A549 (cell line): ENCODE measurements at regions not wholly inside any gene's neighbourhood (a gene's known extent, or its start where the extent isn't known, plus 50 kb on each side); places are given as distances from the start of the nearest gene placed in this dataset.
"Not testable (repeated sequence)": the region's sequence is repeated elsewhere in the genome, so short reads cannot be mapped to it uniquely, and the experiment has no call there.

Experiments
- ATAC-seq, 2 experiments: fragments of 200-7000 bp in 1 of 2; fragments of >200 bp in 1 of 2; cut with Nextera tagmentation in 1 of 2; cut with Tn5 transposase in 1 of 2; 3 replicates each; pipeline versions ENCODE4 v1.8.0 to v1.9.1; 2018 to 2020; ENCODE audit warnings: mild to moderate bottlenecking in 1 of 2, moderate library complexity in 1 of 2
- CTCF ChIA-PET: fragments of 300-600 bp; sonication (Branson Sonifier 250); formaldehyde crosslinking; extraction: SDS; loops from one replicate; lab custom pipeline; 2021; ENCODE audit warnings: antibody characterized with exemption, inconsistent platforms; lab: Yijun Ruan, JAX
- POLR2A ChIA-PET: fragments of 350-600 bp; formaldehyde crosslinking; extraction: SDS; loops from one replicate; lab custom pipeline; 2021; ENCODE audit warnings: antibody characterized with exemption, inconsistent platforms; lab: Yijun Ruan, JAX
- DNase-seq, 2 experiments: peaks; one replicate each; pipeline versions ENCODE4 v3.0.0 to v3.0.0-alpha.2; 2011 to 2016; ENCODE audit warnings: low read depth in 1 of 2, low spot score in 1 of 2
- FAIRE-seq: peaks from 2 replicates; lab custom pipeline; 2011; peaks lifted over from hg19 to GRCh38; lab: Jason Lieb, UNC
- H3K27ac ChIP-seq, 2 experiments: fragments of >200 bp; sonication (Bioruptor Twin); formaldehyde crosslinking; 3 replicates each; pipeline ENCODE4 v1.5.1; 2016 to 2017
- H3K4me1 ChIP-seq: fragments of >200 bp; sonication (Bioruptor Twin); formaldehyde crosslinking; 3 replicates; pipeline ENCODE4 v1.6.1; 2016
- H3K4me2 ChIP-seq: fragments of >200 bp; sonication (Bioruptor Twin); formaldehyde crosslinking; 3 replicates; pipeline ENCODE4 v1.6.1; 2016
- H3K4me3 ChIP-seq: fragments of >200 bp; sonication (Bioruptor Twin); formaldehyde crosslinking; 3 replicates; pipeline ENCODE4 v1.5.1; 2016
- H3K9me3 ChIP-seq: fragments of >200 bp; sonication (Bioruptor Twin); formaldehyde crosslinking; 3 replicates; pipeline ENCODE4 v1.6.1; 2016
- CEBPB ChIP-seq, 2 experiments: fragments of >200 bp in 1 of 2; sonication (Bioruptor Twin) in 1 of 2; formaldehyde crosslinking in 1 of 2; IDR thresholded peaks; 2 replicates each; pipeline ENCODE4 v1.6.1; 2012 to 2016
- EP300 ChIP-seq, 2 experiments: fragments of >200 bp; sonication (Bioruptor Twin); formaldehyde crosslinking; IDR thresholded peaks; 2 replicates in 1 of 2; 3 replicates in 1 of 2; pipeline ENCODE4 v1.6.1; 2016 to 2017
- ESRRA ChIP-seq: fragments of 150-350 bp; IDR thresholded peaks from 2 replicates; pipeline ENCODE4 v1.6.1; 2014; ENCODE audit warnings: mild to moderate bottlenecking, low read length, borderline replicate concordance
- FOSL2 ChIP-seq, 2 experiments: fragments of 450-650 bp in 1 of 2; fragments of >200 bp in 1 of 2; sonication (Bioruptor Twin) in 1 of 2; formaldehyde crosslinking; IDR thresholded peaks; 2 replicates each; pipeline versions ENCODE4 v1.5.0 to v1.6.1; 2016 to 2020; ENCODE audit warnings: mild to moderate bottlenecking in 1 of 2, moderate library complexity in 1 of 2
- FOXS1 ChIP-seq: fragments of 250-450 bp; sonication (Bioruptor Pico); IDR thresholded peaks from 2 replicates; pipeline ENCODE4 v1.5.0; 2020; ENCODE audit warnings: mild to moderate bottlenecking, moderate library complexity
- KDM1A ChIP-seq: fragments of 200-600 bp; sonication (generic); IDR thresholded peaks from 2 replicates; pipeline ENCODE4 v1.6.1; 2016; ENCODE audit warnings: low read depth, mild to moderate bottlenecking
- KDM5A ChIP-seq: fragments of 200-600 bp; sonication (generic); IDR thresholded peaks from 2 replicates; pipeline ENCODE4 v1.6.1; 2016; ENCODE audit warnings: antibody characterized with exemption, mild to moderate bottlenecking
- NR3C1 ChIP-seq: fragments of >200 bp; sonication (Bioruptor Twin); formaldehyde crosslinking; IDR thresholded peaks from 3 replicates; pipeline ENCODE4 v1.6.1; 2017
- PHF8 ChIP-seq: fragments of 200-600 bp; sonication (generic); IDR thresholded peaks from 2 replicates; pipeline ENCODE4 v1.6.1; 2016; ENCODE audit warnings: low read depth, mild to moderate bottlenecking, antibody characterized with exemption, moderate library complexity, borderline replicate concordance
- RARB ChIP-seq: fragments of 250-450 bp; sonication (Bioruptor Pico); IDR thresholded peaks from 2 replicates; pipeline ENCODE4 v1.8.0; 2021; ENCODE audit warnings: mild to moderate bottlenecking, moderate library complexity
- RCOR1 ChIP-seq: fragments of 150-350 bp; IDR thresholded peaks from 2 replicates; pipeline ENCODE4 v1.6.1; 2014; ENCODE audit warnings: antibody characterized with exemption, low read length, low read depth
- RNF2 ChIP-seq: fragments of 200-600 bp; sonication (generic); IDR thresholded peaks from 2 replicates; pipeline ENCODE4 v1.6.1; 2016; ENCODE audit warnings: low read depth, mild to moderate bottlenecking, antibody characterized with exemption, moderate library complexity, borderline replicate concordance
- TFCP2L1 ChIP-seq: fragments of 250-450 bp; sonication (Bioruptor Pico); IDR thresholded peaks from 2 replicates; pipeline ENCODE4 v1.5.0; 2021; ENCODE audit warnings: mild to moderate bottlenecking
- WGBS: methylation state at CpG from one replicate; pipeline ENCODE4 v1.1.6; 2017; ENCODE audit errors: missing lambda C conversion rate; 5-methylcytosine and 5-hydroxymethylcytosine counted together
- TF ChIP-seq, protein P1 (sequence below): IDR thresholded peaks from 2 replicates; pipeline ENCODE4 v1.6.1; 2012; ENCODE audit warnings: low read depth, borderline replicate concordance
- TF ChIP-seq, protein P2 (sequence below): fragments of 450-650 bp; IDR thresholded peaks from 2 replicates; pipeline ENCODE4 v1.6.1; 2014; ENCODE audit warnings: antibody characterized with exemption
- TF ChIP-seq, protein P3 (sequence below): IDR thresholded peaks from 2 replicates; pipeline ENCODE4 v1.6.1; 2012
- TF ChIP-seq, protein P4 (sequence below): fragments of 150-350 bp; IDR thresholded peaks from 2 replicates; pipeline ENCODE4 v1.6.1; 2014; ENCODE audit warnings: low read depth, mild to moderate bottlenecking, low read length

- TF ChIP-seq, protein P1, sequence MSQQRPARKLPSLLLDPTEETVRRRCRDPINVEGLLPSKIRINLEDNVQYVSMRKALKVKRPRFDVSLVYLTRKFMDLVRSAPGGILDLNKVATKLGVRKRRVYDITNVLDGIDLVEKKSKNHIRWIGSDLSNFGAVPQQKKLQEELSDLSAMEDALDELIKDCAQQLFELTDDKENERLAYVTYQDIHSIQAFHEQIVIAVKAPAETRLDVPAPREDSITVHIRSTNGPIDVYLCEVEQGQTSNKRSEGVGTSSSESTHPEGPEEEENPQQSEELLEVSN: no peak
- TF ChIP-seq KDM1A (no peak), RARB (no peak), RNF2 (no peak), KDM5A (no peak), TFCP2L1 (CRISPR knock-in tag) (no peak)
These were observed 367.6 kb upstream of the AGA start (continued) for GRCh38 chr4:177809791-177810190.

GRCh38 chr4:177810220-177810619 lies 368.0 kb upstream of the AGA start:
- WGBS: 53% methylated on average over 4 of the region's 4 CpGs
- POLR2A ChIA-PET: no interaction called here
- H3K9me3 ChIP-seq: no peaks in the 10 kb centered on the region
- H3K4me2 ChIP-seq: no peak overlapping the region
- FAIRE-seq: no peak
- no peak for TF ChIP-seq EP300 (IDR thresholded peaks at IDR 0.05)
- no peak for TF ChIP-seq PHF8
- no peak for TF ChIP-seq FOXS1 (CRISPR knock-in tag)
- TF ChIP-seq, protein P2, sequence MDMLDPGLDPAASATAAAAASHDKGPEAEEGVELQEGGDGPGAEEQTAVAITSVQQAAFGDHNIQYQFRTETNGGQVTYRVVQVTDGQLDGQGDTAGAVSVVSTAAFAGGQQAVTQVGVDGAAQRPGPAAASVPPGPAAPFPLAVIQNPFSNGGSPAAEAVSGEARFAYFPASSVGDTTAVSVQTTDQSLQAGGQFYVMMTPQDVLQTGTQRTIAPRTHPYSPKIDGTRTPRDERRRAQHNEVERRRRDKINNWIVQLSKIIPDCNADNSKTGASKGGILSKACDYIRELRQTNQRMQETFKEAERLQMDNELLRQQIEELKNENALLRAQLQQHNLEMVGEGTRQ: no peak
- TF ChIP-seq NR3C1: no peak
- no peak for TF ChIP-seq RCOR1
- no peak for TF ChIP-seq KDM5A
- TF ChIP-seq, protein P3, sequence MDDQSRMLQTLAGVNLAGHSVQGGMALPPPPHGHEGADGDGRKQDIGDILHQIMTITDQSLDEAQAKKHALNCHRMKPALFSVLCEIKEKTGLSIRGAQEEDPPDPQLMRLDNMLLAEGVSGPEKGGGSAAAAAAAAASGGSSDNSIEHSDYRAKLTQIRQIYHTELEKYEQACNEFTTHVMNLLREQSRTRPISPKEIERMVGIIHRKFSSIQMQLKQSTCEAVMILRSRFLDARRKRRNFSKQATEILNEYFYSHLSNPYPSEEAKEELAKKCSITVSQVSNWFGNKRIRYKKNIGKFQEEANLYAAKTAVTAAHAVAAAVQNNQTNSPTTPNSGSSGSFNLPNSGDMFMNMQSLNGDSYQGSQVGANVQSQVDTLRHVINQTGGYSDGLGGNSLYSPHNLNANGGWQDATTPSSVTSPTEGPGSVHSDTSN: no peak
- TF ChIP-seq CEBPB (IDR thresholded peaks at IDR 0.05): no peak
- TF ChIP-seq FOSL2 (IDR thresholded peaks at IDR 0.05): no peak
- TF ChIP-seq FOSL2 (CRISPR knock-in tag; IDR thresholded peaks at IDR 0.05): no peak
- no peak for TF ChIP-seq ESRRA
- TF ChIP-seq KDM1A: no peak
- ATAC-seq: no peak
- no peak overlapping the region for H3K4me3 ChIP-seq
- no peaks in the 10 kb centered on the region for H3K4me1 ChIP-seq
- CTCF ChIA-PET: no interaction called here
- no peak for DNase-seq
- H3K27ac ChIP-seq: no peak overlapping the region

DNA sequence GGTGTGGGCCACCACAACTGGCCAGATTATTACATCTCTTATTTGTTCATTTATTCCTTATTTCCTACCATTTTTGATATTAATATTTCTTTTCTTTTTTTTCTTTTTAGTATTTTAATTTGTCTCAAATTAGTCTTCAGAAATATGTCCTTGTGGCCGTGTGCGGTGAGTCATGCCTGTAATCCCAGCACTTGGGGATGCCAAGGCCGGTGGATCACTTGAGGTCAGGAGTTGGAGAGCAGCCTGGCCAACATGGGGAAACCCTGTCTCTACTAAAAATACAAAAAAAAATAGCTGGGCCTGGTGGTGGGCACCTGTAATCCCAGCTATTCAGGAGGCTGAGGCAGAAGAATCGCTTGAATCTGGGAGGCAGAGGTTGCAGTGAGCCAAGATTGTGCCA lies 376.2 kb upstream of the AGA start:
- ATAC-seq, DNase-seq, H3K27ac ChIP-seq, H3K9me3 ChIP-seq, POLR2A ChIA-PET, H3K4me3 ChIP-seq, H3K4me1 ChIP-seq, H3K4me2 ChIP-seq, FAIRE-seq, CTCF ChIA-PET: not testable (repeated sequence)
- WGBS: 60% methylated on average over 4 of the region's 4 CpGs

- CTCF ChIA-PET: no interaction called here
- TF ChIP-seq, protein P4, sequence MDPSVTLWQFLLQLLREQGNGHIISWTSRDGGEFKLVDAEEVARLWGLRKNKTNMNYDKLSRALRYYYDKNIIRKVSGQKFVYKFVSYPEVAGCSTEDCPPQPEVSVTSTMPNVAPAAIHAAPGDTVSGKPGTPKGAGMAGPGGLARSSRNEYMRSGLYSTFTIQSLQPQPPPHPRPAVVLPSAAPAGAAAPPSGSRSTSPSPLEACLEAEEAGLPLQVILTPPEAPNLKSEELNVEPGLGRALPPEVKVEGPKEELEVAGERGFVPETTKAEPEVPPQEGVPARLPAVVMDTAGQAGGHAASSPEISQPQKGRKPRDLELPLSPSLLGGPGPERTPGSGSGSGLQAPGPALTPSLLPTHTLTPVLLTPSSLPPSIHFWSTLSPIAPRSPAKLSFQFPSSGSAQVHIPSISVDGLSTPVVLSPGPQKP: no peak
- TF ChIP-seq, protein P3: no peak
- FAIRE-seq: no peak
- H3K9me3 ChIP-seq: no peaks in the 10 kb centered on the region
- H3K4me2 ChIP-seq: no peak overlapping the region
- H3K27ac ChIP-seq: no peak overlapping the region
- no peak for ATAC-seq
- H3K4me3 ChIP-seq: no peak overlapping the region
- 0% methylated on average over 1 of the region's 1 CpG for WGBS
- H3K4me1 ChIP-seq: no peaks in the 10 kb centered on the region
- no peak for DNase-seq
- POLR2A ChIA-PET: interaction anchor here (0.5 kb wide), 1 partner anchor 31 kb away, joined by 6 read pairs; no protein-coding TSS in a partner anchor
These were observed 384.7 kb upstream of the AGA start for GRCh38 chr4:177826973-177827372.
